ENCODE measurements at regions not wholly inside any gene's neighbourhood (a gene's known extent, or its start where the extent isn't known, plus 50 kb on each side); places are given as distances from the start of the nearest gene placed in this dataset.

DNA sequence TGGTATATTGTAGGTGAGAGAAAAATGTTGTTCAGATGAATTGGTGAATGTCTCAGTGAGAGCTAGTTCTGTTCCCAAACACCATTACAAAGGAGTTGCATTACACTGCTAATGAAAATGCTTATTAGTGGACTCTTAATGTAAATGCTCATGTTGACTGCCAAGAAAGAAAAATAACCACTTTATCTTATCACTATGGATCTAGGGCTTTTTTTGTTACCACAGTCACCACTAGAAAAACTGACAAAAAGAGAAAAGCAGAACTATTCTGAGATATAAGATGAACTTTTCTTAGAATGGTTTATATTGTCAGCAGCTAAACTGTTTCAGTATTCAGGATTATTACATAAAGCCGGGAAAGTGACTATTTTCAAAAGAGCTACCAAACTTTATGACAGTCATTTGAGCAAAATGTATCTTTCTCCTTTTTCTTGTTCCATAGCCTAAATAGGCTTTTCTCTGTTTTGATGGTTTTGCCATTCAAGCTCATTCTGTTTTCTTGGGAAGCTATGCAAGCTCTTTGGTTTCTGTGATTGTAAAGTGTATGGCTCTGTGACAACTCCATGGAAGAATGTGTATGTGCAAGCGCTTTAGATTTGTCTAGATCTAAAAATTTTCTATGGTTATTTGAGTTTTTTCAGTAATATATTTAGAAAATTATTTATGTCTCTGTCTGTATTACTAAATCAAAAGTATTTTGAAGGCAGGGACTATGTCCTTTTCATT lies 64.2 kb upstream of the DPH5 start:
- Histone ChIP-seq H3K36me3 (ENCODE audit: control insufficient read depth, insufficient read depth, low read length) (no peaks in the 10 kb centered on the region), H3K27me3 (ENCODE audit: control insufficient read depth, insufficient read depth, low read length) (no peaks in the 10 kb centered on the region), H3K9me3 (ENCODE audit: control insufficient read depth, low read depth, low read length) (no peaks in the 10 kb centered on the region), H3K4me3 (ENCODE audit: low read length) (no peak overlapping the region), H3K4me1 (ENCODE audit: control insufficient read depth, insufficient read depth, low read length) (no peaks in the 10 kb centered on the region), H3K27ac (ENCODE audit: low read length) (no peak overlapping the region)
- WGBS (ENCODE audit: insufficient coverage, low lambda C conversion rate): 100% methylated on average over 1 of the region's 2 CpGs
- no peak for DNase-seq

- no peaks in the 10 kb centered on the region for H3K27me3 ChIP-seq (ENCODE audit: control insufficient read depth, insufficient read depth, low read length)
- H3K9me3 ChIP-seq (ENCODE audit: control insufficient read depth, low read depth, low read length): no peaks in the 10 kb centered on the region
- DNase-seq: no peak
- H3K4me3 ChIP-seq (ENCODE audit: low read length): no peak overlapping the region
- H3K27ac ChIP-seq (ENCODE audit: low read length): no peak overlapping the region
- no peaks in the 10 kb centered on the region for H3K4me1 ChIP-seq (ENCODE audit: control insufficient read depth, insufficient read depth, low read length)
- WGBS (ENCODE audit: insufficient coverage, low lambda C conversion rate): 100% methylated on average over 1 of the region's 1 CpG
- H3K36me3 ChIP-seq (ENCODE audit: control insufficient read depth, insufficient read depth, low read length): no peaks in the 10 kb centered on the region
Observed at GRCh38 chr1:101088431-101088830, 62.8 kb upstream of the DPH5 start.

GRCh38 chr1:101086783-101087182 lies 61.2 kb upstream of the DPH5 start:
- Histone ChIP-seq H3K9me3 (ENCODE audit: control insufficient read depth, low read depth, low read length) (no peaks in the 10 kb centered on the region), H3K4me1 (ENCODE audit: control insufficient read depth, insufficient read depth, low read length) (no peaks in the 10 kb centered on the region), H3K27ac (ENCODE audit: low read length) (no peak overlapping the region), H3K27me3 (ENCODE audit: control insufficient read depth, insufficient read depth, low read length) (no peaks in the 10 kb centered on the region), H3K36me3 (ENCODE audit: control insufficient read depth, insufficient read depth, low read length) (no peaks in the 10 kb centered on the region), H3K4me3 (ENCODE audit: low read length) (no peak overlapping the region)
- WGBS (ENCODE audit: insufficient coverage, low lambda C conversion rate): 60% methylated on average over 1 of the region's 2 CpGs
- no peak for DNase-seq

DNA sequence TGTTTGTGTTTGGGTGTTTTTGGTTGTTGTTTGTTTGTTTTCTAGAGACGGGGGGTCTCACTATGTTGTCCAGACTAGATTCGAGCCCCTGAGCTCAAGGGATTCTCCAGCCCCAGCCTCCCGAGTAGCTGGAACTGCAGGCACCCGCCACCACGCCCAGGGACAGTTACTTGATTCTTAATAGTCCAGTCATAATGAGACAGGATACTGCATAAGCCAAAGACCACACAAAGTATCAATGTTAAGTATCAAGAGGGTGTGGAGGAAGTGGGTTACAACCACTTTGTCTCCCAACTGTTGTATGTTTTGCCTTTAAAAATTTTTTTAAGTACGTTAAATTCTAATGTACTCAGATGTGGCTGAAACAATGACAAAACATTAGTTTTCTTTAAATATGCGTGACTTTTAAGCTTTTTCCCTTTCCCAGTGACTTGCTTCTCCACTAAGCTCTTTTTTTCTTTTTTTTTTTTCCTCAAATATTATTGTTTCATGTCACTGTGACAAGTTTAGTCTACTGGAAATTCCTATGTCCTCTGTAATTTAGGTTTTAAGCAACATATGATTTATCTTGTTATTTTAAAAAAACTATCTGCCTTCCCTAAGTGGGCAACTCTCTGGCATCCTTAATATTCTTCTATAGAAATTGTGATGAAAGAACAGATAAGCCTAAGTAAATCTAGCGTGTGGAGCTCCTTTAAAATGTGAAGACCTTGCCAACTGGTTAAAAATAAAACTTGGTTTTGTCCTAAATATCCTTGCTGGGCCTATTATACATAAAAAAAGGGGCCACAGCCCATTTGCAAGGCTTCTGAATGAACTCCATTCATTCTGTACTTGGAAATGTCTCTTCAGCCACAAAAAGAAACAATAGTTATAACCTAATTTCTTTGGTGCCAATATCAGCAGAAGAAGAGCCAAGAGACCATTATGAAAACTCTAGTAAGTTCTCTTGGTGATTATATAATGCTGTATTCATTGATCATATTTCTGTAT lies 56.2 kb upstream of the DPH5 start:
- WGBS (ENCODE audit: insufficient coverage, low lambda C conversion rate): 87% methylated on average over 3 of the region's 8 CpGs
- DNase-seq: no peak
- Histone ChIP-seq H3K27me3 (ENCODE audit: control insufficient read depth, insufficient read depth, low read length) (no peaks in the 10 kb centered on the region), H3K27ac (ENCODE audit: low read length) (no peak overlapping the region), H3K9me3 (ENCODE audit: control insufficient read depth, low read depth, low read length) (no peaks in the 10 kb centered on the region), H3K36me3 (ENCODE audit: control insufficient read depth, insufficient read depth, low read length) (no peaks in the 10 kb centered on the region), H3K4me3 (ENCODE audit: low read length) (no peak overlapping the region), H3K4me1 (ENCODE audit: control insufficient read depth, insufficient read depth, low read length) (no peaks in the 10 kb centered on the region)

DNA sequence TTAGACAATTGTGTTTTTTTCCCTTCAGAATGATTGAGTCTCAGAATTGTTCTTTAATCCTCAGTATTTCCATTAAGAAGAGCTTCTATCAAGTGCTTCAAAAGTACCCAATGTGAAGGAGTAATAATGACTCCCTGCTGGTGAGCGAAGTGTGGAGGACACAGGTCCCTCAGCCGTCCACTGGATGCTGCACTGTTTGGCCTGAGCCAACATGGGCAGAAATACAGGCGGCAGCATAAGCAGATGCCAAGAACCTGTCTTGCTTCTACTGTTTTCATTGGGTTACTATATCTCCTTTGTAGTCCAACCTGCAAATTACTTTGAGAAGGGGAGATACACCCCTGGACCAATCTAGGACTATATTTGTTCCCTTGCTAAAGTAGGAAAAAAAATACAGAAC lies 55.3 kb upstream of the DPH5 start:
- Histone ChIP-seq H3K27ac (ENCODE audit: low read length) (no peak overlapping the region), H3K4me1 (ENCODE audit: control insufficient read depth, insufficient read depth, low read length) (no peaks in the 10 kb centered on the region), H3K4me3 (ENCODE audit: low read length) (no peak overlapping the region), H3K9me3 (ENCODE audit: control insufficient read depth, low read depth, low read length) (no peaks in the 10 kb centered on the region), H3K36me3 (ENCODE audit: control insufficient read depth, insufficient read depth, low read length) (no peaks in the 10 kb centered on the region), H3K27me3 (ENCODE audit: control insufficient read depth, insufficient read depth, low read length) (no peaks in the 10 kb centered on the region)
- no peak for DNase-seq
- no CpG with 5 or more reads among the region's 3 CpGs for WGBS (ENCODE audit: insufficient coverage, low lambda C conversion rate)

GRCh38 chr1:101079341-101079740 lies 53.8 kb upstream of the DPH5 start:
- Histone ChIP-seq H3K9me3 (ENCODE audit: control insufficient read depth, low read depth, low read length) (no peaks in the 10 kb centered on the region), H3K27ac (ENCODE audit: low read length) (no peak overlapping the region), H3K4me1 (ENCODE audit: control insufficient read depth, insufficient read depth, low read length) (no peaks in the 10 kb centered on the region), H3K4me3 (ENCODE audit: low read length) (no peak overlapping the region), H3K27me3 (ENCODE audit: control insufficient read depth, insufficient read depth, low read length) (no peaks in the 10 kb centered on the region), H3K36me3 (ENCODE audit: control insufficient read depth, insufficient read depth, low read length) (peaks cover 5% of the 10 kb centered on the region)
- 100% methylated on average over 1 of the region's 4 CpGs for WGBS (ENCODE audit: insufficient coverage, low lambda C conversion rate)
- DNase-seq: no peak

DNA sequence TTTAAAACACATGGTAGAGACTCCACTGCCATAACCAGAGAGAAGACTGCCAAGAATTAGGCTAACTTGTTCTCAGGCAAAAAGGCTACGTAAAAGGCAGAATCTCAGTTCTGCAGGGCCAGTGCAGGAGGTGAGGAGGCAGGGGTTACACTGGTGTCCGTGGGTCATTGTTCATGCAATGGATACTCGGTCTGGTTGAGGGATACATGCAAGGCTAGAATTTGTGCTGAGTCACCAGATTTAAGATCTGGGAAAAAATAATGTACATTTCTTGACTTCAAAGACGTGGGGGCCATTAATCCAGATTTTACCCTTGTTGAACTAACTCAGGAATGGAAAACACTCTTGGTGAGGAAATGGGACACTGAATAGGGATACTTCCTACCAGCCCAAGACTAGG lies 52.3 kb upstream of the DPH5 start:
- Histone ChIP-seq H3K9me3 (ENCODE audit: control insufficient read depth, low read depth, low read length) (no peaks in the 10 kb centered on the region), H3K27ac (ENCODE audit: low read length) (no peak overlapping the region), H3K4me3 (ENCODE audit: low read length) (no peak overlapping the region), H3K27me3 (ENCODE audit: control insufficient read depth, insufficient read depth, low read length) (no peaks in the 10 kb centered on the region), H3K4me1 (ENCODE audit: control insufficient read depth, insufficient read depth, low read length) (no peaks in the 10 kb centered on the region), H3K36me3 (ENCODE audit: control insufficient read depth, insufficient read depth, low read length) (peaks cover 5% of the 10 kb centered on the region)
- 100% methylated on average over 1 of the region's 4 CpGs for WGBS (ENCODE audit: insufficient coverage, low lambda C conversion rate)
- DNase-seq: no peak

- Histone ChIP-seq H3K4me1 (ENCODE audit: control insufficient read depth, insufficient read depth, low read length) (no peaks in the 10 kb centered on the region), H3K9me3 (ENCODE audit: control insufficient read depth, low read depth, low read length) (no peaks in the 10 kb centered on the region), H3K4me3 (ENCODE audit: low read length) (no peak overlapping the region), H3K36me3 (ENCODE audit: control insufficient read depth, insufficient read depth, low read length) (peaks cover 5% of the 10 kb centered on the region), H3K27me3 (ENCODE audit: control insufficient read depth, insufficient read depth, low read length) (no peaks in the 10 kb centered on the region), H3K27ac (ENCODE audit: low read length) (no peak overlapping the region)
- no peak for DNase-seq
- no CpG with 5 or more reads among the region's 2 CpGs for WGBS (ENCODE audit: insufficient coverage, low lambda C conversion rate)
Observed at GRCh38 chr1:101075926-101076325, 50.3 kb upstream of the DPH5 start.

Measured in large intestine (tissue), 3 donors.